ENCODE measurements at regions not wholly inside any gene's neighbourhood (a gene's known extent, or its start where the extent isn't known, plus 50 kb on each side); places are given as distances from the start of the nearest gene placed in this dataset.

DNA sequence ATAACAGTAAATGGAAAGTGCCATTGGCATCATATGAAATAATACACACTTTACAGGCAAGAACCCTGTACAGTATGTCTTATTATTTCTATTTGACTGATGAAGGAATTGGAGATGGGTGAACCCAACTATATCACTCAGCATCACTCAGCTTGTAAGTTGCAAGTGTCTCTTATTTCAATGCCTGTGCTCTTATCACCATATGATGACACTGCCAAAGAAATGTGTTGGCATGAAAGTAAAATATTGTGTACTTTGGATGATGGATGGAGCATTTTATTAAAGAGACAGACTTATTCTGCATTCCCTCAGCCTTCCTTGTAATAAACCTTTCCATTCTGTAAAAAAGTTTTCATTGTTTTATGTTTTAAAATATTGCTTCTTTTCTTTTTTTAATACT is 927.5 kb upstream of the VRK2 start:
- TF ChIP-seq, protein P1, sequence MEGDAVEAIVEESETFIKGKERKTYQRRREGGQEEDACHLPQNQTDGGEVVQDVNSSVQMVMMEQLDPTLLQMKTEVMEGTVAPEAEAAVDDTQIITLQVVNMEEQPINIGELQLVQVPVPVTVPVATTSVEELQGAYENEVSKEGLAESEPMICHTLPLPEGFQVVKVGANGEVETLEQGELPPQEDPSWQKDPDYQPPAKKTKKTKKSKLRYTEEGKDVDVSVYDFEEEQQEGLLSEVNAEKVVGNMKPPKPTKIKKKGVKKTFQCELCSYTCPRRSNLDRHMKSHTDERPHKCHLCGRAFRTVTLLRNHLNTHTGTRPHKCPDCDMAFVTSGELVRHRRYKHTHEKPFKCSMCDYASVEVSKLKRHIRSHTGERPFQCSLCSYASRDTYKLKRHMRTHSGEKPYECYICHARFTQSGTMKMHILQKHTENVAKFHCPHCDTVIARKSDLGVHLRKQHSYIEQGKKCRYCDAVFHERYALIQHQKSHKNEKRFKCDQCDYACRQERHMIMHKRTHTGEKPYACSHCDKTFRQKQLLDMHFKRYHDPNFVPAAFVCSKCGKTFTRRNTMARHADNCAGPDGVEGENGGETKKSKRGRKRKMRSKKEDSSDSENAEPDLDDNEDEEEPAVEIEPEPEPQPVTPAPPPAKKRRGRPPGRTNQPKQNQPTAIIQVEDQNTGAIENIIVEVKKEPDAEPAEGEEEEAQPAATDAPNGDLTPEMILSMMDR (IDR thresholded peaks at IDR 0.05): no peak
- TF ChIP-seq EZH2phosphoT487 (IDR thresholded peaks at IDR 0.05): no peak
